GM12874 (cell line): ENCODE measurements at regions not wholly inside any gene's neighbourhood (a gene's known extent, or its start where the extent isn't known, plus 50 kb on each side); places are given as distances from the start of the nearest gene placed in this dataset.

Experiments used
- TF ChIP-seq, protein P1 (sequence below): IDR thresholded peaks from 2 replicates; pipeline ENCODE4 v1.5.1; 2011; ENCODE audit warnings: low read depth, mild to moderate bottlenecking, control low read depth, low read length, moderate library complexity; ENCODE audit not compliant: insufficient read depth

DNA sequence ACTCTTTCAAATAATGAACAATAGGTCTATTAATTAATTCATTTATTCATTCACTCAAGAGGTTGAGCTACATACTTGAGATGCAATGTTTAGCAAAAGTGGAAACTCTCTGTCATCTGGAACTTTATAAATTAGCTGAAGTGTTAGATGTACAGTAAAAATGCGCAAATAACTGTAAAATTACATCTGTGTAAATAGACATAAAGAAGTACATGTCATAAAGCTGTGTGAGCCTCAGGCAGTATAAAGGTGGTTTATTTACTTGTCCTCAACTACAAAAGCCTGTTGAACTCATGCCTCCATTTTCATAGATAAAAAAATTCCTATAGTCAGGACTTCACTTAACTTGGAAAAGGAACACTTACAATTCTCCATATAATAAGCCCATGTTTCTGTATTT is 343.1 kb downstream of the CDH11 start:
- TF ChIP-seq, protein P1, sequence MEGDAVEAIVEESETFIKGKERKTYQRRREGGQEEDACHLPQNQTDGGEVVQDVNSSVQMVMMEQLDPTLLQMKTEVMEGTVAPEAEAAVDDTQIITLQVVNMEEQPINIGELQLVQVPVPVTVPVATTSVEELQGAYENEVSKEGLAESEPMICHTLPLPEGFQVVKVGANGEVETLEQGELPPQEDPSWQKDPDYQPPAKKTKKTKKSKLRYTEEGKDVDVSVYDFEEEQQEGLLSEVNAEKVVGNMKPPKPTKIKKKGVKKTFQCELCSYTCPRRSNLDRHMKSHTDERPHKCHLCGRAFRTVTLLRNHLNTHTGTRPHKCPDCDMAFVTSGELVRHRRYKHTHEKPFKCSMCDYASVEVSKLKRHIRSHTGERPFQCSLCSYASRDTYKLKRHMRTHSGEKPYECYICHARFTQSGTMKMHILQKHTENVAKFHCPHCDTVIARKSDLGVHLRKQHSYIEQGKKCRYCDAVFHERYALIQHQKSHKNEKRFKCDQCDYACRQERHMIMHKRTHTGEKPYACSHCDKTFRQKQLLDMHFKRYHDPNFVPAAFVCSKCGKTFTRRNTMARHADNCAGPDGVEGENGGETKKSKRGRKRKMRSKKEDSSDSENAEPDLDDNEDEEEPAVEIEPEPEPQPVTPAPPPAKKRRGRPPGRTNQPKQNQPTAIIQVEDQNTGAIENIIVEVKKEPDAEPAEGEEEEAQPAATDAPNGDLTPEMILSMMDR: no peak

DNA sequence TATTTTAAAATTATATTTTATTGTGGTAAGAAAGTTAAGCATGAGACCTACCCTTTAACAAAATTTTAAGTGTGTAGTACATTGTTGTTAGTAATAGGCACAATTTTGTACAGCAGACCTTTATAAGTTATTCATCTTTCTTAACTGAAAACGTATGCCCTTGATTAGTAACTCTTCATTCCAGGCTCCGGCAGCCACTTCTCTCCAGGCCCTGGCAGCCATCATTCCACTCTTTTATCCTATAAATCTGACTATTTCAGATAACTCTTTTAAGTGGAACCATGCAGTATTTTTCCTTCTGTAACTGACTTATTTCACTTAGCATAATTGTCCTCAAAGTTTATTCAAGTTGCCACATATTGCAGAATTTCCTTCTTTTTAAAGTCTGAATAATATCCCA is 348.2 kb downstream of the CDH11 start:
- TF ChIP-seq, protein P1: no peak

DNA sequence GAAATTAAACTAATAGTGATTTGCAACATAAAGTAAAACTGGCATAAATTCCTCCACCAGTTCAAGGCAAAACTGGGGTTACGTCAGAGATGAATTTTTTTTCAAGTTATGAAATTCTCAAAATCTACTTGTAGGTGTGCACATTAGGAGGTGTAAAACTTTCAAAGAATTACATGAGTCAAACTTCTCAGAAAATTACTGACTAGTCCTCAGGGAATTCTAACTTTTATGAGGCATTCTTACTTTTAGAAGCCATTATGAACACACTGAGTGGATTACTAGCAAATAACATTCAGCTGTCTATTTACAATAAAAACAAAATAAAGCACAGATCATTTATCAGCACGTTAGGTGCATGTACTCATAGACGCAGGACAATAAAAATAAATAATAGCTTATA is 348.7 kb downstream of the CDH11 start:
- TF ChIP-seq, protein P1: no peak

DNA sequence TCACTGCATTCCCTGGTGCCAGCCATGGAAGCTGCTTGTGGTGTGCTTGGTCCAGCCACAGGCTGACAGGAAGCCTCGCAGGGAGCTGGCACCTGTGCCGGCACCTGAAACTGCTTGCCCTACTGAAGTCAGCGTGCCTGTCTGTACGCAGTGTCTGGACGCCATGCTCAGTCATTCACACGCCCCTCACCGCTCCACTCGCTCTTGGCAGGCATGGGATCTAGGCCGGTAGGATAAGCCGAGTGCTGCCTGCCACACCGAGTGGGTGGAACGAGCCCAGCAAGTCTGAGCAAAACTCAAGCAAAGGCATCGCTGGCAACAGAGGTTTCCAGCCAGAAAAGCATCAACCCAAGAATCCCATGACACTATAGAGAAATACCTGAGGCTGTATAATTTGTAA is 350.6 kb downstream of the CDH11 start:
- TF ChIP-seq, protein P1: no peak

DNA sequence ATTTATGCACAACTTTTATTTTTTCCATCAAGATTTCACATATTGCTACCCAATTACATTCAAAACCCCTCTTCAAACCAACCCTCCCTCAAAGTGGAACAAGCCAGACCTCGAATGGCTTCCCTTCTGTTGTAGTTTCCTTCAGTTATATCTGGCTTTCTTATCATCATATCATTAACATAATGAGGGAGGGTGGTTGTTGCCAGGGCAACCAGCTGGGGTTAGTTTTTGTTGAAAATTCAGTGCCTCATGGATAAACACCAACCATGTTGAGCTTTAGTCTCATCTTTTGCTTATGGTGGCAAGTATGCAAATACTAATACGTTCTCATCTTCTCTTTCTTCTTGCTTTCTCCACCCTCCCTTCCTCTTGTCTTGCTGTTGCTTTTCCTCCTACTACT is 359.7 kb downstream of the CDH11 start:
- TF ChIP-seq, protein P1: no peak

DNA sequence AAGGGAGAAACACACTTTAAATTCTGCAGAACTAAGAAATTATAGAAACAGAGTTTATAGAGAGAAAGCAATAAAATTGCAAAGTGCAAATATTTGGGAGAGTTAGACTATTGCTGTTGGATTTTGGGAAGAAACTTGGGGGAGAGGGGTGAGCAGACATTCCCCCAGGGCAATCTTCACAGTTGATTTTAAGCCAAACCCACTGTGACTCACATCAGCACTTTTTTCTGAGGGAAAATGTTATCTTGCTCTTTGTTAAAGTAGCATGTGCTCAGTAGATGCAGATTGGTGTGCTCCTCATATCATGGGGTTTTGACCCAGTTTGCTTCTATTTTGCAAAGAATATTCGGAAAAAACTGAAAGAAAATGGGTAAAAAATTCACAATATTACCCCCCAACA is 367.6 kb downstream of the CDH11 start:
- TF ChIP-seq, protein P1: no peak

DNA sequence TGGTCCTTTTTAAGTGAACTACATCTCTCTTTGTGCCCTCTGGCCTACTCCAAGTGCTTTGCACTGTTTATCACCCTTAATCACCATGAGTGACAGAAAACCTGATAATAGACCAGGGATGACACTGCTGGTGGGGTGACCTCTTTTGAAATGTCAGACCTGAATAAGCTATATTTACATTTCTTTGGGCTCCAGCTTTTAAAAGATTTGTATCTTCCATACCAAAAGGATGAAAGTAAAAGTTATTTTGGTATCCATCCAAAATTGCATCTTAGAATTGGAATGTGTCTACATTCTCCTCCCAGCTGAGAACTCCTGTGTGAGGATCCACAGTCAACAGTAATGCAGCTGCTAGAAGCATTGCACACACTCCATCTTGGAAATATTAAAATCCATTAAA is 370.0 kb downstream of the CDH11 start:
- TF ChIP-seq, protein P1: no peak

DNA sequence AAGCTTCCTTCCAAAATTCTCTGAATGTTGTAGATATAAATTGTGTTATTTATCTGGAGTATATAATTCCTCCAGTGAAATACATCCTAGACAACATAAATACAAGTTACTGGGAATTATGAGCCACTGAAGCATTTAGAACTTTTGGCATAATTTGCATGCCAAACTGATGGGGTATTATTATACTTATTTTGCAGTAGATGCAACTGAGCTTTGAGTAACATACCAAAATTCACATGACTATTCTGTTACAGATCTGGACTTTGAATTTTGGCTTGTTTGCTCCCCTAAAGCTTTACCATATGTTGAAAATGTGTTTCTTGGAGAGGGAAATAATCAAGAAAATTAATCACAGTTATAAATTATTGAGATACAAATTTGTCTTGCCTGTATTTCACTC is 372.5 kb downstream of the CDH11 start:
- TF ChIP-seq, protein P1: no peak
